ENCODE measurements at regions not wholly inside any gene's neighbourhood (a gene's known extent, or its start where the extent isn't known, plus 50 kb on each side); places are given as distances from the start of the nearest gene placed in this dataset.

DNA sequence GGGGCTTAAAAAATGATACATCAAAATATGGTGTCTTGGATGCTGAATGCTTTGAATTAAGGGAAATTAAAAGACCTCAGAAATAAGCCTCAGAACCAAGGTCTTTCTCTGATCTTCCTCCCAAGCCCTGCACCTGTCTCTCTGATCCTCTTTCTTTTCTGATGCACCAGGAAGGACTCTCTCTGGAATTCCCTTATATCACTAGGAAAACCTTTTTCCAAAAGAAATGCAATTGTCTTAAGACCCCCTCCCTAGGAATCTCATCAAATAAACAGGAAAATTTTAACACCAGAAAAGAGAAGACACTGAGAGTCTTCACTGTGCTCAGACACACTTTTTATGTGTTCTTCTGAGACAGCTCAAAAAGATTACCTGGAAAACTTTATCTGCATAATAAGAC, 159.5 kb upstream of the PTBP2 start:
- TF ChIP-seq, protein P1, sequence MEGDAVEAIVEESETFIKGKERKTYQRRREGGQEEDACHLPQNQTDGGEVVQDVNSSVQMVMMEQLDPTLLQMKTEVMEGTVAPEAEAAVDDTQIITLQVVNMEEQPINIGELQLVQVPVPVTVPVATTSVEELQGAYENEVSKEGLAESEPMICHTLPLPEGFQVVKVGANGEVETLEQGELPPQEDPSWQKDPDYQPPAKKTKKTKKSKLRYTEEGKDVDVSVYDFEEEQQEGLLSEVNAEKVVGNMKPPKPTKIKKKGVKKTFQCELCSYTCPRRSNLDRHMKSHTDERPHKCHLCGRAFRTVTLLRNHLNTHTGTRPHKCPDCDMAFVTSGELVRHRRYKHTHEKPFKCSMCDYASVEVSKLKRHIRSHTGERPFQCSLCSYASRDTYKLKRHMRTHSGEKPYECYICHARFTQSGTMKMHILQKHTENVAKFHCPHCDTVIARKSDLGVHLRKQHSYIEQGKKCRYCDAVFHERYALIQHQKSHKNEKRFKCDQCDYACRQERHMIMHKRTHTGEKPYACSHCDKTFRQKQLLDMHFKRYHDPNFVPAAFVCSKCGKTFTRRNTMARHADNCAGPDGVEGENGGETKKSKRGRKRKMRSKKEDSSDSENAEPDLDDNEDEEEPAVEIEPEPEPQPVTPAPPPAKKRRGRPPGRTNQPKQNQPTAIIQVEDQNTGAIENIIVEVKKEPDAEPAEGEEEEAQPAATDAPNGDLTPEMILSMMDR (IDR thresholded peaks at IDR 0.05; ENCODE audit: low read depth, low read length): no peak
- no peak for TF ChIP-seq EZH2phosphoT487 (IDR thresholded peaks at IDR 0.05; ENCODE audit: low read depth)
